Activated CD4-positive, alpha-beta memory T cell treated with anti-CD3 and anti-CD28 coated beads for 36 hours (primary cell): ENCODE measurements at regions not wholly inside any gene's neighbourhood (a gene's known extent, or its start where the extent isn't known, plus 50 kb on each side); places are given as distances from the start of the nearest gene placed in this dataset.

ENCODE experiments used
- CTCF ChIA-PET: fragments of 350-600 bp; sonication (Branson Sonifier 250); formaldehyde crosslinking; loops from one replicate; lab custom pipeline; 2021; ENCODE audit warnings: antibody characterized with exemption, inconsistent platforms; lab: Charles Lee
- POLR2A ChIA-PET: fragments of 350-600 bp; sonication (Branson Sonifier 250); formaldehyde crosslinking; loops from one replicate; lab custom pipeline; 2021; ENCODE audit warnings: antibody characterized with exemption; lab: Charles Lee
- DNase-seq: peaks from one replicate; pipeline ENCODE4 v3.0.0-alpha.2; 2020
- H3K27ac Mint-ChIP-seq: one replicate; pipeline ENCODE4 v1.8.0; 2021; ENCODE audit warnings: mixed read lengths
- H3K27me3 Mint-ChIP-seq: one replicate; pipeline ENCODE4 v1.8.0; 2021; ENCODE audit warnings: mixed read lengths
- H3K36me3 Mint-ChIP-seq: one replicate; pipeline ENCODE4 v1.8.0; 2021; ENCODE audit warnings: mixed read lengths
- H3K4me1 Mint-ChIP-seq: one replicate; pipeline ENCODE4 v1.8.0; 2021; ENCODE audit warnings: low read depth, mixed read lengths
- H3K4me3 Mint-ChIP-seq: one replicate; pipeline ENCODE4 v1.8.0; 2021; ENCODE audit warnings: mild to moderate bottlenecking, mixed read lengths
- H3K9me3 Mint-ChIP-seq: one replicate; pipeline ENCODE4 v1.8.0; 2021; ENCODE audit warnings: mixed read lengths
- intact Hi-C: fragments of 100-400 bp; cut with micrococcal nuclease; formaldehyde crosslinking; loops from one replicate; pipeline ENCODE4 v1.15.1; 2023

DNA sequence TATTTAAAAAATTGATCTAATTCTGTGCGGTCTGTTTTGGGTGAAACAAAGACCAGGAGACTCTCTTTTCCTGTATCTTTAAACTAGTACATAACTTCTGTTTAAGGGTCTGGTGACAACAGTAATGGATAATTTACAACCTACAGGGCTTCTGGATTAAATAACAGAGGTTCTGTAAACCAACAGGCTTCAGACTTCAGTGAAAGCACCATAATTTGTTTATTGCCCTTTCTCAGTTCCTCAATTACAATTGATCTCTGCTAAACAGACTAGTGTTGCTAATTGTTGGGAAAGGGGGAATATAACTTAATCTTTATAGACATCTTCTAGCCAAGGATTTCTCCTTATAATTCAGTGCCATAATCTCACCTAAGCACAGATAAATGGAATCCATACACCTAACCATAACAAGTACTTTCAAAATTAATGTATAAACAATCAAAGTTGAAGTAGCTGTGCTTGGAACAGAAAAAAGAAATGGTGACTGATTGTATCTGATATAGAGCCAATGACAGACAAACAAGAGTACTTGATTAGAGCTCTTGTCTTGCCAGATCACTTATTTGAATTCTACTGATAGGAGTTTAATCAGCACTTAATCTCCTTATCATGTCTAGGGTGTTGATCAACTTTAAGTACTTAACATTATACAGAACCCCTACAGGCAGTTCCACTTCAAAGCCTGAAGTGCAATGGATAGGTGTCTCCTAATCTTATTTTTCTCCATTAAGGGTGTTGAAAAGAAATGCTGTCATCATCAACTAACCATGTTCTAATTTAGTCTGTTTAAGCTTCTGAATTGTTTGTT lies 536.0 kb downstream of the NR2F1-AS1 start:
- no peak for DNase-seq
- CTCF ChIA-PET, result no interaction called here
- H3K4me3 Mint-ChIP-seq, result no peak overlapping the region
- no peaks in the 10 kb centered on the region for H3K4me1 Mint-ChIP-seq
- no peaks in the 10 kb centered on the region for H3K9me3 Mint-ChIP-seq
- H3K36me3 Mint-ChIP-seq, result no peaks in the 10 kb centered on the region
- intact Hi-C loops, result no loop called here
- H3K27me3 Mint-ChIP-seq, result no peaks in the 10 kb centered on the region
- H3K27ac Mint-ChIP-seq, result no peak overlapping the region
- POLR2A ChIA-PET, result no interaction called here

DNA sequence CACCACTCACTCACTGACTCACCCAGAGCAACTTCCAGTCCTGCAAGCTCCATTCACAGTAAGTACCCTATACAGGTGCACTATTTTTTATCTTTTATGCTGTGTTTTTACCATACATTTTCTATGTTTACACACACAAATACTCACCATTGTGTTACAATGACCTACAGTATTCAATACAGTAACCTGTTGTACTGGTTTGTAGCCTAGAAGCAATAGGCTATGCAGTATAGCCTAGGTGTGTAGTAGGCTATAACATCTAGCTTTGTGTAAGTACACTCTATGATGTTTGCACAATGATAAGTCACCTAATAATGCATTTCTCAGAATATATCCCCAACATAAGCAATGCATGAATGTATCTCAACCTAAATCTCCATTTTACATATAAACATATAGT lies 541.1 kb downstream of the NR2F1-AS1 start:
- DNase-seq, result no peak
- POLR2A ChIA-PET, result no interaction called here
- H3K27me3 Mint-ChIP-seq, result no peaks in the 10 kb centered on the region
- no peaks in the 10 kb centered on the region for H3K36me3 Mint-ChIP-seq
- no peaks in the 10 kb centered on the region for H3K4me1 Mint-ChIP-seq
- no peaks in the 10 kb centered on the region for H3K9me3 Mint-ChIP-seq
- CTCF ChIA-PET, result no interaction called here
- H3K4me3 Mint-ChIP-seq, result no peak overlapping the region
- no peak overlapping the region for H3K27ac Mint-ChIP-seq
- intact Hi-C loops, result no loop called here

- POLR2A ChIA-PET, result no interaction called here
- no peaks in the 10 kb centered on the region for H3K27me3 Mint-ChIP-seq
- DNase-seq, result no peak
These were observed 546.1 kb downstream of the NR2F1-AS1 start for GRCh38 chr5:93034621-93035590.

GRCh38 chr5:93022796-93023447 lies 558.1 kb downstream of the NR2F1-AS1 start:
- ChIA-PET POLR2A (no interaction called here), CTCF (no interaction called here)
- no peak overlapping the region for H3K4me3 Mint-ChIP-seq
- H3K4me1 Mint-ChIP-seq, result no peaks in the 10 kb centered on the region
- H3K36me3 Mint-ChIP-seq, result no peaks in the 10 kb centered on the region
- no peak overlapping the region for H3K27ac Mint-ChIP-seq
- H3K9me3 Mint-ChIP-seq, result peaks cover 2% of the 10 kb centered on the region
- DNase-seq, result no peak
- intact Hi-C loops, result no loop called here
- no peaks in the 10 kb centered on the region for H3K27me3 Mint-ChIP-seq

More at GRCh38 chr5:93034621-93035590, 546.1 kb downstream of the NR2F1-AS1 start:
- Mint-ChIP-seq H3K36me3 (no peaks in the 10 kb centered on the region), H3K4me3 (no peak overlapping the region), H3K4me1 (no peaks in the 10 kb centered on the region), H3K27ac (no peak overlapping the region), H3K9me3 (peaks cover 2% of the 10 kb centered on the region)
- CTCF ChIA-PET, result no interaction called here
- intact Hi-C loops, result no loop called here

GRCh38 chr5:93022211-93022610 lies 558.8 kb downstream of the NR2F1-AS1 start:
- Mint-ChIP-seq H3K27me3 (no peaks in the 10 kb centered on the region), H3K36me3 (no peaks in the 10 kb centered on the region), H3K4me3 (no peak overlapping the region), H3K9me3 (peaks cover 2% of the 10 kb centered on the region), H3K27ac (no peak overlapping the region), H3K4me1 (no peaks in the 10 kb centered on the region)
- intact Hi-C loops, result no loop called here
- no peak for DNase-seq
- POLR2A ChIA-PET, result no interaction called here
- CTCF ChIA-PET, result no interaction called here

GRCh38 chr5:93019896-93020295 lies 561.1 kb downstream of the NR2F1-AS1 start:
- CTCF ChIA-PET, result no interaction called here
- no peaks in the 10 kb centered on the region for H3K9me3 Mint-ChIP-seq
- intact Hi-C loops, result no loop called here
- H3K27me3 Mint-ChIP-seq, result no peaks in the 10 kb centered on the region
- no peak for DNase-seq
- H3K36me3 Mint-ChIP-seq, result no peaks in the 10 kb centered on the region
- POLR2A ChIA-PET, result no interaction called here
- no peak overlapping the region for H3K4me3 Mint-ChIP-seq
- no peak overlapping the region for H3K27ac Mint-ChIP-seq
- no peaks in the 10 kb centered on the region for H3K4me1 Mint-ChIP-seq

DNA sequence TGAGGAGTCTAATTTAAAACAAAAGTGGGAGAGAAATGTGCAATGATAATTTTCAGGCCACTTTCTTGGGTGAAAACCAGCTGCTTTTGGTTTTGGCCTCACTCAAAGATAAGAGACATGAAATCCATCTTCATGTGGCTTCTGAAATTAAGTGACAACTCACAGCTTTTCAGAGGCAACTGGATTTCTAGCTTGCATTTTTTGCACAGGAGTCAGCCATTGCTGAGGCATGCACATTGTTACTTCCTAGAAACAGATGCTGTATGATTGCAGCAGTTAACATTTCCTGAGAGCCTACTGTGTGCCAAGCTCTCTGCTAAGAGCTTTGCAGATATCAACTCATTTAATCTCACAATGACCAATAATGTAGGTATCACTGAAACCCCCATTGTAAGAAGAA lies 562.6 kb downstream of the NR2F1-AS1 start:
- Mint-ChIP-seq H3K27me3 (no peaks in the 10 kb centered on the region), H3K4me1 (no peaks in the 10 kb centered on the region), H3K4me3 (no peak overlapping the region), H3K27ac (no peak overlapping the region), H3K36me3 (no peaks in the 10 kb centered on the region), H3K9me3 (no peaks in the 10 kb centered on the region)
- POLR2A ChIA-PET, result no interaction called here
- CTCF ChIA-PET, result no interaction called here
- intact Hi-C loops, result no loop called here
- no peak for DNase-seq

GRCh38 chr5:93017849-93018248 lies 563.2 kb downstream of the NR2F1-AS1 start:
- Mint-ChIP-seq H3K4me3 (no peak overlapping the region), H3K4me1 (no peaks in the 10 kb centered on the region), H3K9me3 (no peaks in the 10 kb centered on the region), H3K27me3 (no peaks in the 10 kb centered on the region), H3K36me3 (no peaks in the 10 kb centered on the region), H3K27ac (no peak overlapping the region)
- DNase-seq, result no peak
- ChIA-PET POLR2A (no interaction called here), CTCF (interaction anchor here (0.6 kb wide), 1 partner anchor 35 kb away, joined by 3 read pairs; no protein-coding TSS in a partner anchor)
- intact Hi-C loops, result no loop called here

DNA sequence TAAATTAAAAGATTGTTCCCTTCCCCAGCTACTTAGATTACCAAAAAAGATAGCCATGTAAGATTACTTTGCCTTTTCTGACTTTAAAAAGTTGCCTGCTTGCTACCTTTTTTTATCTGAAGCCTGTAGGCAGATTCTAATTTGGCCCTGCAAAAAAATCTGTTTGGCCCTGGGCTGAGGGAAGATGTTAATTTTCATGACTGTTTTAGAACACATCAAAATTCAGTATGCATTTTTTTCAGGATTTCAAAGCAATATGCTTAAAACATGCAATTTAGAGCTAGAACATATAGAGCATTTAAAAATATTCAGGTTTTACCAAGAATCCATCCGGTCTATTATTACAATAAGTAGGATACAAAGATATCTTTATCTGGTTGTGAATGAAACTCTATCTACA lies 563.6 kb downstream of the NR2F1-AS1 start:
- Mint-ChIP-seq H3K4me3 (no peak overlapping the region), H3K36me3 (no peaks in the 10 kb centered on the region), H3K9me3 (no peaks in the 10 kb centered on the region), H3K27me3 (no peaks in the 10 kb centered on the region), H3K27ac (no peak overlapping the region), H3K4me1 (no peaks in the 10 kb centered on the region)
- ChIA-PET CTCF (interaction anchor here (0.6 kb wide), 1 partner anchor 34 kb away, joined by 3 read pairs; no protein-coding TSS in a partner anchor), POLR2A (no interaction called here)
- intact Hi-C loops, result no loop called here
- DNase-seq, result no peak

DNA sequence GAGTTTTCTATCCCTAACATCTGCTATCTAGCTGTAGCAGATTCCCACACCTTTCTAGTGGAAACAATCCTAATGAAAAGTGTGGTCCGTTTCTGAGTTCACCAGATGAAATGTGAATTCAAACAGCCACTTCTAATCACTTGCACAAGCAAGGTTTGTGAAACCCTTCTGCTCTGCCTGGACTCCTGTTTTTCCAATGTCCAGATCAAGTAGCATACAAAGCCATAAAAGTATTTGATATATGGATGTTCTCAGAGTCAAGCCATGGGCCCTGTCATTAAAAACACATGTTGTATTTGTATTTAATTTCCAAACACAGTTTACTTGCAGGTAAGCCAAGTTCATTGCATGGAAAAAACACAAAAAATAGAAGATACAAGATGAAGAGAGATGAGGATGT lies 570.4 kb downstream of the NR2F1-AS1 start:
- H3K9me3 Mint-ChIP-seq, result no peaks in the 10 kb centered on the region
- CTCF ChIA-PET, result no interaction called here
- no peak for DNase-seq
- H3K27ac Mint-ChIP-seq, result no peak overlapping the region
- intact Hi-C loops, result no loop called here
- H3K27me3 Mint-ChIP-seq, result no peaks in the 10 kb centered on the region
- no peaks in the 10 kb centered on the region for H3K4me1 Mint-ChIP-seq
- H3K36me3 Mint-ChIP-seq, result no peaks in the 10 kb centered on the region
- POLR2A ChIA-PET, result no interaction called here
- no peak overlapping the region for H3K4me3 Mint-ChIP-seq

- Mint-ChIP-seq H3K4me1 (no peaks in the 10 kb centered on the region), H3K36me3 (no peaks in the 10 kb centered on the region), H3K27me3 (no peaks in the 10 kb centered on the region), H3K9me3 (no peaks in the 10 kb centered on the region), H3K4me3 (no peak overlapping the region), H3K27ac (no peak overlapping the region)
- ChIA-PET POLR2A (no interaction called here), CTCF (no interaction called here)
- intact Hi-C loops, result no loop called here
- DNase-seq, result no peak
These were observed 571.0 kb downstream of the NR2F1-AS1 start for GRCh38 chr5:93010037-93010436.
